ENCODE measurements at regions not wholly inside any gene's neighbourhood (a gene's known extent, or its start where the extent isn't known, plus 50 kb on each side); places are given as distances from the start of the nearest gene placed in this dataset.

- intact Hi-C loops (cut with micrococcal nuclease): no loop called here
- BruUV-seq (replicated peaks): no TSS peak
- Mint-ChIP-seq H3K4me3 (ENCODE audit: unreplicated experiment) (no peak overlapping the region), H3K36me3 (ENCODE audit: insufficient read depth, unreplicated experiment) (no peaks in the 10 kb centered on the region), H3K9me3 (ENCODE audit: unreplicated experiment) (peaks cover 2% of the 10 kb centered on the region), H3K27me3 (ENCODE audit: insufficient read depth, unreplicated experiment) (no peaks in the 10 kb centered on the region), H3K4me1 (ENCODE audit: insufficient read depth, unreplicated experiment) (no peaks in the 10 kb centered on the region), H3K27ac (ENCODE audit: low read depth, unreplicated experiment) (no peak overlapping the region)
- POLR2A ChIA-PET: no interaction called here
- CTCF ChIA-PET: interaction anchor here (0.5 to 0.6 kb wide), 2 partner anchors 31 to 1433 kb away, joined by 3 read pairs; no protein-coding TSS in a partner anchor
- DNase-seq (ENCODE audit: unreplicated experiment): no peak
- TF ChIP-seq CTCF (IDR thresholded peaks at IDR 0.05; ENCODE audit: unreplicated experiment): no peak
These were observed 274.9 kb upstream of the CDH18 start for GRCh38 chr5:20262896-20263295.

GRCh38 chr5:20254748-20255147 is 266.7 kb upstream of the CDH18 start:
- CTCF ChIA-PET: no interaction called here
- Mint-ChIP-seq H3K9me3 (ENCODE audit: unreplicated experiment) (peaks cover 4% of the 10 kb centered on the region), H3K4me1 (ENCODE audit: insufficient read depth, unreplicated experiment) (no peaks in the 10 kb centered on the region), H3K4me3 (ENCODE audit: unreplicated experiment) (no peak overlapping the region), H3K36me3 (ENCODE audit: insufficient read depth, unreplicated experiment) (no peaks in the 10 kb centered on the region), H3K27me3 (ENCODE audit: insufficient read depth, unreplicated experiment) (no peaks in the 10 kb centered on the region), H3K27ac (ENCODE audit: low read depth, unreplicated experiment) (no peak overlapping the region)
- BruUV-seq (replicated peaks): no TSS peak
- no peak for DNase-seq (ENCODE audit: unreplicated experiment)
- no peak for TF ChIP-seq CTCF (IDR thresholded peaks at IDR 0.05; ENCODE audit: unreplicated experiment)
- intact Hi-C loops (cut with micrococcal nuclease): no loop called here
- POLR2A ChIA-PET: no interaction called here

GRCh38 chr5:20248118-20248517 is 260.1 kb upstream of the CDH18 start:
- Mint-ChIP-seq H3K27me3 (ENCODE audit: insufficient read depth, unreplicated experiment) (no peaks in the 10 kb centered on the region), H3K27ac (ENCODE audit: low read depth, unreplicated experiment) (no peak overlapping the region), H3K9me3 (ENCODE audit: unreplicated experiment) (no peaks in the 10 kb centered on the region), H3K4me3 (ENCODE audit: unreplicated experiment) (no peak overlapping the region), H3K36me3 (ENCODE audit: insufficient read depth, unreplicated experiment) (no peaks in the 10 kb centered on the region), H3K4me1 (ENCODE audit: insufficient read depth, unreplicated experiment) (no peaks in the 10 kb centered on the region)
- CTCF ChIA-PET: interaction anchor here (0.9 kb wide), 1 partner anchor 12 kb away, joined by 4 read pairs; no protein-coding TSS in a partner anchor
- POLR2A ChIA-PET: no interaction called here
- DNase-seq (ENCODE audit: unreplicated experiment): no peak
- no peak for TF ChIP-seq CTCF (IDR thresholded peaks at IDR 0.05; ENCODE audit: unreplicated experiment)
- intact Hi-C loops (cut with micrococcal nuclease): loop anchor here (10.0 kb wide), 1 partner anchor 137 kb away; no protein-coding TSS in a partner anchor
- no TSS peak for BruUV-seq (replicated peaks)

- Mint-ChIP-seq H3K9me3 (ENCODE audit: unreplicated experiment) (no peaks in the 10 kb centered on the region), H3K36me3 (ENCODE audit: insufficient read depth, unreplicated experiment) (no peaks in the 10 kb centered on the region), H3K27ac (ENCODE audit: low read depth, unreplicated experiment) (no peak overlapping the region), H3K4me1 (ENCODE audit: insufficient read depth, unreplicated experiment) (no peaks in the 10 kb centered on the region), H3K27me3 (ENCODE audit: insufficient read depth, unreplicated experiment) (no peaks in the 10 kb centered on the region), H3K4me3 (ENCODE audit: unreplicated experiment) (no peak overlapping the region)
- intact Hi-C loops (cut with micrococcal nuclease): loop anchor here (10.0 kb wide), 1 partner anchor 139 kb away; no protein-coding TSS in a partner anchor
- CTCF ChIA-PET: no interaction called here
- DNase-seq (ENCODE audit: unreplicated experiment): no peak
- BruUV-seq (replicated peaks): no TSS peak
- POLR2A ChIA-PET: no interaction called here
- no peak for TF ChIP-seq CTCF (IDR thresholded peaks at IDR 0.05; ENCODE audit: unreplicated experiment)
These were observed 257.5 kb upstream of the CDH18 start for GRCh38 chr5:20245432-20245974.
